Progenitor cell of endocrine pancreas (in vitro differentiated cells): ENCODE measurements at regions not wholly inside any gene's neighbourhood (a gene's known extent, or its start where the extent isn't known, plus 50 kb on each side); places are given as distances from the start of the nearest gene placed in this dataset.

ENCODE experiments used
- DNase-seq: peaks from one replicate; pipeline ENCODE4 v3.0.0; 2021; ENCODE audit warnings: low spot score; ENCODE audit not compliant: unreplicated experiment
- H3K27ac Mint-ChIP-seq: 2 replicates; pipeline ENCODE4 v1.8.0; 2021; ENCODE audit warnings: mild to moderate bottlenecking, moderate library complexity, mixed read lengths
- H3K27me3 Mint-ChIP-seq: 2 replicates; pipeline ENCODE4 v1.8.0; 2021; ENCODE audit warnings: mixed read lengths
- H3K36me3 Mint-ChIP-seq: 2 replicates; pipeline ENCODE4 v1.8.0; 2022; ENCODE audit warnings: mixed read lengths; ENCODE audit not compliant: insufficient read depth
- H3K4me1 Mint-ChIP-seq: 2 replicates; pipeline ENCODE4 v1.8.0; 2021; ENCODE audit warnings: low read depth, mixed read lengths
- H3K4me3 Mint-ChIP-seq: 2 replicates; pipeline ENCODE4 v1.8.0; 2021; ENCODE audit warnings: low read depth, mild to moderate bottlenecking, moderate library complexity, mixed read lengths
- H3K9me3 Mint-ChIP-seq: 2 replicates; pipeline ENCODE4 v1.8.0; 2021; ENCODE audit warnings: low read depth, mixed read lengths
- CTCF ChIP-seq: fragments of 200-600 bp; sonication (generic); IDR thresholded peaks from one replicate; pipeline ENCODE4 v1.5.0; 2021; ENCODE audit warnings: antibody characterized with exemption, mild to moderate bottlenecking; ENCODE audit not compliant: unreplicated experiment

- Mint-ChIP-seq H3K36me3 (no peaks in the 10 kb centered on the region), H3K4me1 (peaks cover 2% of the 10 kb centered on the region), H3K27me3 (no peaks in the 10 kb centered on the region), H3K9me3 (peaks cover 3% of the 10 kb centered on the region), H3K27ac (no peak overlapping the region), H3K4me3 (no peak overlapping the region)
- TF ChIP-seq CTCF: no peak
- no peak for DNase-seq
These were observed 1084.4 kb upstream of the SLIT2 start for GRCh38 chr4:19167311-19167710.

GRCh38 chr4:19164334-19164733, 1087.4 kb upstream of the SLIT2 start:
- H3K27me3 Mint-ChIP-seq: no peaks in the 10 kb centered on the region
- H3K36me3 Mint-ChIP-seq: no peaks in the 10 kb centered on the region
- H3K4me1 Mint-ChIP-seq: peaks cover 2% of the 10 kb centered on the region
- H3K27ac Mint-ChIP-seq: no peak overlapping the region
- H3K9me3 Mint-ChIP-seq: peaks cover 3% of the 10 kb centered on the region
- TF ChIP-seq CTCF: no peak
- DNase-seq: no peak
- no peak overlapping the region for H3K4me3 Mint-ChIP-seq

GRCh38 chr4:19159874-19160273, 1091.8 kb upstream of the SLIT2 start:
- Mint-ChIP-seq H3K36me3 (peaks cover 1% of the 10 kb centered on the region), H3K27ac (no peak overlapping the region), H3K9me3 (peaks cover 17% of the 10 kb centered on the region), H3K4me1 (no peaks in the 10 kb centered on the region), H3K27me3 (no peaks in the 10 kb centered on the region), H3K4me3 (no peak overlapping the region)
- TF ChIP-seq CTCF: no peak
- DNase-seq: no peak

GRCh38 chr4:19158107-19158809, 1093.4 kb upstream of the SLIT2 start:
- H3K4me3 Mint-ChIP-seq: no peak overlapping the region
- DNase-seq: no peak
- H3K27ac Mint-ChIP-seq: no peak overlapping the region
- H3K9me3 Mint-ChIP-seq: peaks cover 22% of the 10 kb centered on the region
- H3K4me1 Mint-ChIP-seq: no peaks in the 10 kb centered on the region
- TF ChIP-seq CTCF: no peak
- no peaks in the 10 kb centered on the region for H3K27me3 Mint-ChIP-seq
- H3K36me3 Mint-ChIP-seq: peaks cover 1% of the 10 kb centered on the region

- Mint-ChIP-seq H3K4me3 (no peak overlapping the region), H3K9me3 (peaks cover 26% of the 10 kb centered on the region), H3K4me1 (no peaks in the 10 kb centered on the region), H3K36me3 (peaks cover 1% of the 10 kb centered on the region), H3K27ac (no peak overlapping the region), H3K27me3 (no peaks in the 10 kb centered on the region)
- DNase-seq: no peak
- no peak for TF ChIP-seq CTCF
These were observed 1094.9 kb upstream of the SLIT2 start for GRCh38 chr4:19156786-19157185.
